ENCODE measurements at regions not wholly inside any gene's neighbourhood (a gene's known extent, or its start where the extent isn't known, plus 50 kb on each side); places are given as distances from the start of the nearest gene placed in this dataset.

- Histone ChIP-seq H4K20me1 (ENCODE audit: insufficient read depth, low read length) (no peaks in the 10 kb centered on the region), H3K4me2 (ENCODE audit: low read depth, low read length) (no peak overlapping the region), H4K91ac (ENCODE audit: insufficient read depth, low read depth, low read length) (no peak overlapping the region), H3K4ac (ENCODE audit: low read depth, low read length) (no peak overlapping the region), H2BK120ac (ENCODE audit: low read depth, low read length) (no peak overlapping the region), H3K9me1 (ENCODE audit: insufficient read depth, low read length) (no peaks in the 10 kb centered on the region), H3K79me1 (ENCODE audit: low read depth in 1 of 2, low read length in 2 of 2) (no peaks in the 10 kb centered on the region), H3K4me3 (ENCODE audit: insufficient read depth, low read depth, low read length) (no peak overlapping the region), H3K18ac (ENCODE audit: low read depth, low read length) (no peak overlapping the region), H2AK5ac (ENCODE audit: low read depth, low read length) (no peak overlapping the region), H2AFZ (replicated peaks; ENCODE audit: low read length, poor library complexity) (no peak overlapping the region), H3K14ac (replicated peaks; ENCODE audit: low read depth, low read length) (no peak overlapping the region), H3K4me1 (ENCODE audit: control insufficient read depth, insufficient read depth, low read length) (no peaks in the 10 kb centered on the region), H4K5ac (ENCODE audit: low read depth, low read length) (no peak overlapping the region), H2BK5ac (ENCODE audit: low read depth, low read length, poor library complexity, severe bottlenecking) (no peak overlapping the region), H3K56ac (ENCODE audit: extremely low read depth, insufficient read depth, low read length) (no peak overlapping the region), H3K9me3 (ENCODE audit: control insufficient read depth, insufficient read depth, low read length) (0 out of 2 replicates have a peak, but pooled peaks cover 2% of the 10 kb centered on the region), H3K9ac (ENCODE audit: low read depth, low read length) (no peak overlapping the region), H2BK15ac (ENCODE audit: low read depth, low read length) (no peak overlapping the region), H2AK9ac (replicated peaks; ENCODE audit: low read depth, low read length, poor library complexity) (no peak overlapping the region), H3K36me3 (ENCODE audit: control insufficient read depth, insufficient read depth, low read length) (no peaks in the 10 kb centered on the region), H3K27me3 (ENCODE audit: control insufficient read depth, insufficient read depth, low read length) (no peaks in the 10 kb centered on the region), H2BK20ac (ENCODE audit: low read depth, low read length) (no peak overlapping the region), H4K8ac (ENCODE audit: low read depth in 2 of 2, low read length in 2 of 2) (no peak overlapping the region), H3K27ac (ENCODE audit: insufficient read depth, low read length) (no peak overlapping the region), H3K23ac (ENCODE audit: low read depth, low read length) (no peak overlapping the region)
- no CpG with 5 or more reads among the region's 4 CpGs for WGBS, 2 experiments (ENCODE audit: extremely low coverage in 2 of 2, insufficient read length in 1 of 2)
- no TSS peak for BruUV-seq (replicated peaks)
- no peak for DNase-seq
- ATAC-seq (ENCODE audit: low read depth) = no peak
- no peak for TF ChIP-seq ELK1 (IDR thresholded peaks at IDR 0.05; ENCODE audit: borderline replicate concordance, low read depth, low read length)
- no peak for TF ChIP-seq CHD1 (IDR thresholded peaks at IDR 0.05; ENCODE audit: low read depth, low read length)
- dilution Hi-C loops (cut with HindIII; ENCODE audit: low sequenced_read_pairs, unreplicated experiment) = no loop called here
- in situ Hi-C loops (cut with MboI; ENCODE audit: low sequenced_read_pairs) = no loop called here
- intact Hi-C loops (cut with micrococcal nuclease) = no loop called here
- ChIA-PET CTCF (no interaction called here), POLR2A (ENCODE audit: unreplicated experiment) (no interaction called here)
These were observed 665.8 kb downstream of the SORCS1 start for GRCh38 chr10:106498675-106499074.
